HG02763 (cell line): ENCODE measurements at regions not wholly inside any gene's neighbourhood (a gene's known extent, or its start where the extent isn't known, plus 50 kb on each side); places are given as distances from the start of the nearest gene placed in this dataset.

Experiments
- ATAC-seq: cut with Tn5 transposase; IDR thresholded peaks from one replicate; pipeline ENCODE4 v1.9.1; 2021; ENCODE audit warnings: mild to moderate bottlenecking, moderate library complexity; ENCODE audit not compliant: unreplicated experiment

DNA sequence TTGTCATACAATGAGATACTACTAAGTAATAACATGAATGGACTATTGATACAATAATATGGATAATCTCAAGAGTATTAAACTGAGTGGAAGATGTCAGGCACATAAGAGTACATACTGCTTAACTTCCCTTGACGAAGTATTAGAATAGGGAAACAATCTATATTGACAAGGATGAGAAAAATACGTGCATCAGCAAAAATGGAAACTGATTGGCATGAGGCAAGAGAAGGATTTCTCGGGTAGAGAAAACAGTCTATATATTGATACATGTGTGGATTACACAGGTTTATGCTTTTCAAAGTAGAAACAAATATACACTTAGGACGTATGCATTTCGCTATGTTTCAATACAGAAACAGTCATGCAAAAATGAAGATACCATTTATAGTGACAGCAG lies 57.4 kb downstream of the PRR20E start:
- no peak for ATAC-seq

DNA sequence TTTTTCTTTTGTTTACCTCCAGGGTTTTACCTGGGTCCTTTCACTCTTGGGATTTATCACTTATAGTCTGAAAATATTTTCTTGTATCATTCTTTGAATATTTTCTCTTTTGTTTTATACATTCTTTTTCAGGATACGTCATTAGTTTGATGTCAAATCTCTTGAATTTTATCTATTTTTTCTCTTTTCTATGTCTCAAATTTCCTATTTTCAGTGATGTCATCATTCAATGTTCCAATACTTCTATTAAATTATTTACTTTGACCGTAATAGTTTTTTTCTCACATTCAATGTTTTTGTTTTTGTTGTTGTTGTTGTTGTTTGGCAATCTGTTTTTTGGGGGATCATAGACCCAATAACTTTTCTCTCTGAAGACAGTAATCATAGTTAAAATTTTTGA lies 83.5 kb downstream of the PRR20E start:
- no peak for ATAC-seq

DNA sequence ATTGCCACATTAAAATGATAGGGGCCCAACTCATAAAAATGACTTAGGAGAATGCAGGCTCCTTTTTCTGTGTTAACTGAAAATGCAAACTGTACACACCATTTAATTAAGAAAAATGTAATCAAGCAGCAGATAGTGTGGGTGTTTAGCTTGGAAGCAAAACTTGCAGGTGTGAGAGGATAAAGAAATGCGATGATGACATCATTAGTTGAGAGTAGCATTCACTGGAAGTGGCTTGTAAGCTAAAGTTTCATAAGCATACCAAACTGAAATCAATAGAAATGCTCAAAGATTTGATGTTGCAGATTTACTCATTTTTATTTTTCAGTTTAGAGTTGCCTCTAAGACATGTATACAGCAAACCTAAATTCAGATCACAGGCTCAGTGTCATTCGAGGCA lies 86.6 kb downstream of the PRR20E start:
- ATAC-seq, result no peak

DNA sequence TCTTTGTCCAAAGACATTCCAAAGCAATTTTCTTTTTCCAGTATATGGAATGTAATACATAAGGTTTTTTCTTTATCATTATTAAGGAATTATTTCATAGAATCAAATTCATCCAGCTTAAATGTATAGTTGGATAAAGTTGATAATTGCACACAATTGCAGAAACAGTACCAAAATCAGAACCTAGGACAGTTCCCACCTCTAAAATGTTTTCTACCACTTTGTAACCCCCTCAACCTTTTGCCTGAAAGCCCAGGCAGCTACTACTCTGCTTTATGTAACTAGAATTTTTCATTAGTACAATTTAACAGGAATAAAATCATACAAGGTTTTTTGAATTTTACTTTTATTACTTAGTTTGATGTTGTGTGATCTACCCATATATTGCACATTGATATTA lies 98.0 kb downstream of the PRR20E start:
- no peak for ATAC-seq

DNA sequence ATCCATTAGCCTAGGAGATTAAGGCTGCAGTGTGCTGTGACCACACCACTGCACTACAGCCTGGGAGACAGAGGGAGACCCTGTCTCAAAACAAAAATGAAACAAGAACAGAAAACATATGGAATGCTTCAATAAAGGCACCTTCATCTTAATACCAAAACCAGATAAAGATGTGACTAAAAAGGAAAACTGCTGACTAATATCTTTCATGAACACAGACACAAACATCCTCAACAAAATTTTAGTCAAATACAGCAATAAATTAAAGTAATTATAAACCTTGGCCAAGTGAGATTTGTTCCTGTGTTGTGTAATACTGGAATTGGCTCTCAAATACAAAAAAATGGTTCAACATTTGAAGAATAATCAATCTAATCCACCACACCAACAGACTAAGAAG lies 103.5 kb downstream of the PRR20E start:
- ATAC-seq, result no peak

DNA sequence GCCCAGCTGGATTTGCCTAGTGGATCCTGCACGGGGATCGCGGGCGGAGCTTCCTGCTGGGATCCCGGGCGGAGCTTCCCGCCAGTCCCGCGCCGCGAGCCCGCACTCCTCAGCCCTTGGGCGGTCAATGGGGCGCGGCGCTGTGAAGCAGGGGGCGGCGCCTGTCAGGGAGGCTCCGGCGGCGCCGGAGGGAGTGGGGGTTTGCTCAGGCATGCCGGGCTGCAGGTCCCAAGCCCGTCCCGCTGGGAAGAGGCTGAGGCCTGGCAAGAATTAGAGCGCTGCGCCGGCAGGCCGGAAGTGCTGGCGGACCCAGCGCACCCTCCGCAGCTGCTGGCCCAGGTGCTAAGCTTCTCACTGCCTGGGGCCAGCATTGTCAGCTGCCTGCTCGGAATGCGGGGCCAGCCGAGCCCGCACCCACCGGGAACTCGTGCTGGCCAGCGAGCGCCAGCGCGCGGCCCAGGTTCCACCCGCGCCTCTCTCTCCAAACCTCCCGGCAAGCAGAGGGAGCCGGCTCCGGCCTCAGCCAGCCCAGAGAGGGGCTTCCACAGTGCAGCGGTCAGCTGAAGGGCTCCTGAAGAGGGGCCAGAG lies 119.6 kb downstream of the PRR20E start:
- no peak for ATAC-seq

DNA sequence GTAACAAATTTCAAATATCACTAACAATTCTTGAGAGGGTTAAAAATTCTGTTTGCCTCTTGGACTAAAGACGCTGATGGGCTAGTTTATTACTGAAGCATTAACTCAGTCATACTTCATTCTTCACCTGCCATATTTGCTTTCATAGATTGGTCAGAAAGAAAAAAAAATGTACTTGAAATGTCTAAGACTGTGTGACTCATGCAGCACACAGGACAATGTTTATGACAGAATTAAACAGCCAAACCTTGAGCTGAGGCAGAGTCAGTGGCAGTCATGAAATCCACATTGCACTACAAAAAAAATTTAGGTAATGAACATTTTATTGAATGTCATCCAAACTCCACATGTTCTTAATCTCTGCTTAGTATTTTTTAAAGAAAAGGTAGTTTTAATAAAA lies 135.6 kb downstream of the PRR20E start:
- no peak for ATAC-seq

DNA sequence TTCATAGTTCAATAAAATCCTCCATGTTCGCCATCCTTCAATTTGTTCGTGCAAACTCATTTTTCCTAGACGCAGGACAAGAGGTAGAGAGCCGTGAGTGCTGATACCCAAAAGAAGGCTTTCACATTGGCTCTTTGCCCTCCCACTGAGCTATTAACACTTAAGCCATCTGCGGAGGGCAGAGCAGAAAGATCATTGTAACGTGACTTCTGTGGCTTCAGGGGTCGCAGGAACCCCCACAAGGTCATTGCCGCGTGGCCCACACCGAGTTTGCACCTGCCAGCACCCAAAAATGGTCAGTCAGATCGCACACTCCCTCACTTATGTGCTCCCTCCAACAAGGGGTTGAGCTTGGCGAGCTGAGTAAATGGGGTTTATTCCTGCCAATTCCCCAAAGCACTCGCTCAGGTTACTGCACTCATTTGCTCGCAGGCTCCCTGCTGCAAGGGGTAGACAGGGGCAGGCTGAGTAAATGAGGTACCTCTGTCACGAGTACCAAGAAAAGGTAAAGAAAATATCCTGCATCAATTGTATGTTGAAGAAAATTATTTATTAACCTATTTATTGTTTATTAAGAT lies 144.1 kb downstream of the PRR20E start:
- ATAC-seq, result no peak

DNA sequence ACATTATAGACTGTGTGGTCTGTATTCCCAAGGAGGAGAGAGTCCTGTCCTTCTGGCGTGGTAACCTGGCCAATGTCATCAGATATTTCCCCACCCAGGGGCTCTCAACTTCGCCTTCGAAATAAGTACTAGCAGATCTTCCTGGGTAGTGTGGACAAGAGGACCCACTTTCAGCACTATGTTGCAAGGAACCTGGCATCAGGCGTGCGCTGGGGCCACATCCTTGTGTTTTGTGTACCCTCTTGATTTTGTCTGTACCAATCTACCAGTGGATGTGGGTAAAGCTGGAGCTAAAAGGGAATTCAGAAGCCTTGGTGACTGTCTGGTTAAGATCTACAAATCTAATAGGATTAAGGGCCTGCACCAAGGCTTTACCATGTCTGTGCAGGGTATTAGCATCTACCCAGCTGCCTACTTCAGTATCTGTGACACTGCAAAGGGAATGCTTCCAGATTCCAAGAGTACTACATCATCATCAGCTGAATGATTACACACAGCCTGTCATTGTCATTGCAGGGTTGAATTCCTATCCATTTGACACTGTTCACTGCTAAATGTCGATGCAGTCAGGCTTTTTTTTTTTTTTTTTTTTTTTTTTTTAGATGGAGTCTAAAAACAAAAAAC lies 148.0 kb downstream of the PRR20E start:
- ATAC-seq, result no peak

DNA sequence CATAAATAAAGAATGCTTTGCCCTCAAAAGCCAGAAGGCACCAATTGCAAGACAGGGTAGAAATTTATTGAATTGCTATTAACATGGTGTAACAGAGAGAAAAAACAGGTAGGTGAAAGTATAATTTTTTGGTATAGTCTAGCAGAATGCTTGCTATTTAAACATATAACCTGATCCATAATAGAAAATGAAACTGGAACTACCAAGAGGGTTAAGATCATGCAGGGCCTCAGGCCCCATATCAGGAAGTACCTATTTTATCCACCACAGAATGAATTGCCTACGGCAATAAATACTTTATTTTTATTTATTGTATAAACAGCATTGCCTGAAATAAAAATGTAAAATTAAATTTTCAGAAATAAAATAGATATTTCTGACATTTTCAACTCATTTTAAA lies 159.5 kb downstream of the PRR20E start:
- ATAC-seq, result no peak

DNA sequence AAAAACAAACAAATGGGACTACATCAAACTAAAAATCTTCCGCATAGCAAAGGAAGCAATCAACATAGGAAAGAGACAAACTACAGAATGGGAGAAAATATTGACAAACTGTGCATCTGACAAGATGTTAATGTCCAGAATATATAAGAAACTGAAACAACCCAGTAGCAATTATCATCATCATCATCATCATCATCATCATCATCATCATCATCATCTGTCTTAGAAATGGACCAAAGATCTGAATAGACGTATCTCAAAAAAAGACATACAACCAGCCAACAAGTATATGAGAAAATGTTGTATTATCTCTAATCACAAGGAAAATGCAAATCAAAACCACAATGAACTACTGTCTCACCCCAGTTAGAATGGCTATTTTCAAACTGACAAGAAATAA lies 173.9 kb downstream of the PRR20E start:
- no peak for ATAC-seq

DNA sequence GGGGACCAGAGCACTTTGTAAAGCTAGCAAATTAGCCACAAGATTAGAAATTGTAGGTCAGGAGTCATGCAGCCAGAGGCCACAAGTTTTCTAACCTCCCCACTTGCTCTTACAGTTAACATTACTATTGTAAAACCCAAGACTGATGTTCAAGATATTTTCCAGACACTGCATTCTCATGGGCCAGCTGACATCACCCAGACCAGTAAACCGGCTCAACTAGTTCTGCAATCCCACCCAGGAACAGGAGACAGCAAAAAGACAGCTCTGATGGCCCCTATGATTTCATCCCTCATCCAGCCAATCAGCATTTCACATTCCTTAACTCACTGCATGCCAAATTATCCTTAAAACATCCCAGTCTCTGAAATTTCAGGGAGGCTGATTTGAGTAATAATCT lies 178.5 kb downstream of the PRR20E start:
- ATAC-seq, result no peak

DNA sequence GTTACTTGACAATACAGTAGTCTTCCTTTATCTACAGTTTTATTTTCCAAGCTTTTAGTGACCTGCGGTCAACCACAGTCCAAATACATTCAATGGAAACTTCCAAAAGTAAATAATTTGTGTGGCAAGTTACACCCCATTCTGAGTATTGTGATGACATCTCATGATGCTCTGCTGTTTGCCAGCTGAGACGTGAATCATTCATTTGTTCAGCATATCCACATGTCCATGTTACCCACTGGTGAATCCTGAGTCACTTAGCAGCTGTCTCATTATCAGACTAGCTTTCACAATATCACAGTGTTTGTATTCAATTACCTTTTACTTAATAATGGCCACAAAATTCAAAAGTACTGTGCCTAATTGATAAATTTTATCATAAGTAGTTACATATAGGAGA lies 179.8 kb downstream of the PRR20E start:
- no peak for ATAC-seq

DNA sequence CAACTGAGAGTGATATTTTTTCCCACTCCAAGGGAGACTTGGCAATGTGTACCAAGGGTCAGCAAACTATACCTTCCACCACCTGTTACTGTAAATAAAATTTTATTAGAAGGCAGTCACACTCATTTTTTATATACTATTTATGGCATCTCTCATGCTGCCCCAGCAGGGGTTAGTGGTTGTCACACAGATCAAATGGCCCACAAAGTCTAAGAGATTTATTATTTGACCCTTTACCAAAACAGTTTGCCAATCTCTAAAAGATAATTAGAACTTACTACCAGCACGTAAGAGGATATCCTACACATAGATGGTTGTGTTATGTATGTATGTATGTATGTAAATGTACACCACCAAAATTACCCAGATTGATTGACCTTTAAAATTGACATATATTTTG lies 185.1 kb downstream of the PRR20E start:
- no peak for ATAC-seq

DNA sequence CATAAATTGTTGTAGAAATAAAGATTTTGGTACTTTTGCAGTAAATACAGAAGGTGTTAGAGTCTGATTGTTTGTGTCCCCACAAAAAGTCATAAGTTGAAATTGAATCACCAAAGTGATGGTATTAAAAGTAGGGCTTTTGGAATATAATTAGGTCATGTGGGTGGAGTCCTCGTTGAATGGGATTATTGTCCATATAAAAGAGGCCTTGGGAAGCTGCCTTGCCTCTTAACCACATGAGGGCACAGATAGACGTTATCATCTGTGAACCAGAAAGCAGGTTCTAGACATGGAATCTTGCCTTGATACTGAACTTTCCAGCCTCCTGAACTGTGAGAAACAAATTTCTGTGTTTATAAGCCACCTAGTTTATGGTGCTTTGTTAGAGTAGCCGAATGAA lies 186.8 kb downstream of the PRR20E start:
- no peak for ATAC-seq

DNA sequence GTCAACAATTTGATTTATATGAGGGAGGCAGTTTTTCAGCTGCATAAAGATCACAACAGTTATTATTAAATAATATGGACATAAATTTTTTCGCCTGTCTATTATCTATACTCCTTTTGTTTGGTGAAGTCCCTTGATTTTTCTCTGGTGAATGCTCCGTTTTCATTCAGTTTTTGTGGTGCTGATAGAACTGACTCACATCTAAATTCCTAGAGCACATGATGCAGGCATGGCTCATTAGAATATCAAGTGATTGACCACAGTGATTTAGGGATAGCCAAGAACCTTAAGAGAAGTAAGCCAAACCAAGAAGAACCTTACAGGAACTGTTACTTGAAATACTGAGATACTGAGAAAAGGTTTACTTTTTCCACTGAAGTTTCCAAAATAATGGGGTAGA lies 208.9 kb downstream of the PRR20E start:
- no peak for ATAC-seq

DNA sequence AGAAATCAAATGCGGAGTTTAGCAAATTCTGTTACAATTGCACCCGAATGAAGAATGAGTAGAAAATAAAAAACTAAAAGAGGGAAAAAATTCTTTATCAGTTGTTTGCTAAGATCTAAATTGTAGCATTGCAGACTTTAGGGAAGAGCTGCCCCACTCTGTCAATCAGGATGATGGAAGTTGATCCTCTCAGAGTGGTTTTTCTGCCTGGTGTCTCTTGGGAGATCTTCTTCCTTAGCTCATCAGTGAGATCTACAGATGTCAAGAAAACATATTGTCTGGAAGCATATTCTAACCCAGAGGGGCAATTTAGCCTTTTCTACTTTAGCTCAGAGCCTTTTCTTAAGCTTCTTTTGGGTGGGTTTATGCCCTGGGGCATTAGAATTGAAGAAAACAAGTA lies 223.2 kb upstream of the PCDH17 start:
- ATAC-seq, result no peak

DNA sequence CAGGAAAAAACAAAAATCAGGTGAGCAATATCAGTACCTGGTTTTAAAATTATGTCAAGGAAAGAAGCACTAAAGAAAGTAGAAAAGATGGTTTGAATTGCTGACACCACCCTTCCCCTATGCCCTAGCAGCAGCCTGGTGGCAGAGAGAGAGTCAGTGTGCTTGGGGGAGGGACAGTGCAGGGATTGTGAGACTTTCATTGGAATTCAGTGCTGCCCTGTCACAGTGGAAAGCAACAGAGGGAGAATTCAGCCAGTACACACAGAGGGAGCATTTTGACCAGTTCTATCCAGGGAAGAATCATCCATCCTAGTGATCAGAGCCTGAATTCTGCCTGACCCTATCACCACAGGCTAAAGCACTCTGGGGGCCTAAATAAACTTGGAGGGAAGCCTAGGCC lies 222.4 kb upstream of the PCDH17 start:
- no peak for ATAC-seq

DNA sequence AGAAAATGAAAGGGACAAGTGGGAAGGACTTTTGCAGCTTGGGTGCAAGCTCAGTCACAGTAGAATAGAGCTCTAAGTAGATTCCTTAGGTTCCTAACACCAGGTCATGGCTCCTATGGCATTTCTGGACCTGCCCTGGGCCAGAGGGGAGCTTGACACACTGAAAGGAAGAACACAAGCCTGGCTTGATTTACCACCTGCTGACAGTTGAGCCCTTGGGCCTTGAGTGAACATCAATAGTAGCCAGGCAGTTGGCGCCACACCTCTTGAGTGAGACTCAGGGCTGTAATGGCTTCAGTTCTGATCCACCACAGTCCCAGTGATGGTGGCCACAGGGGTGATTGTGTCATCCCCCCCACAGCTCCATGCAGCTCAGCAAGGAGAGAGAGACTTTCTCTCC lies 221.9 kb upstream of the PCDH17 start:
- ATAC-seq, result no peak

DNA sequence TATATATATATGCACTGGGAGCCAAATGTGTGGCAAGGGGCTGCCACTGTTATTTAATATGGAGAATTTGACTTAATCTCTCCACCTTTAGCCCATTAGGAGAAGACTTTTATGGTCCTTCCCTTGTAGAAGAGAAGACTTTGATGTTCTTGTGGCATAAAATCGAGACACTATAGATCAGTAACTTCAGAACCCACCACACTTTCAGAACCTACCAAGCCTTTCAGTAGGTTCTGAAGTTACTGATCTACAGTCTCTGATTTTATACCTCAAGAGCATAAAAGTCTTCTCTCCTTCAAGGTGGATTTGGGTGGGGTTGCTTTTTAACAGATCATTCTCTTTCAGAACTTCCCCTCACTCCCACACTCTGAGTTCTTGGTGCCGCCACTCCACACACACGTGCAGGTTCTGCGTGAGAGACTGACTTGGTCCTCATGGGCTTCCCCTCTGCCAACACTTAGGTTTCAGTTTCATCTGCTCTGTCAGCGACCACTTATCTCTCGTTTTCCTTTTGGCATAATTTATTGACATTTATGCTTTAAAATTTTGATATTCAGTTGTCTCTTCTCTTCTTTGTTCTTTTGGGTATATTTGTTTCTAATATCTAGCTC lies 213.4 kb upstream of the PCDH17 start:
- ATAC-seq, result peak; percentile 61

DNA sequence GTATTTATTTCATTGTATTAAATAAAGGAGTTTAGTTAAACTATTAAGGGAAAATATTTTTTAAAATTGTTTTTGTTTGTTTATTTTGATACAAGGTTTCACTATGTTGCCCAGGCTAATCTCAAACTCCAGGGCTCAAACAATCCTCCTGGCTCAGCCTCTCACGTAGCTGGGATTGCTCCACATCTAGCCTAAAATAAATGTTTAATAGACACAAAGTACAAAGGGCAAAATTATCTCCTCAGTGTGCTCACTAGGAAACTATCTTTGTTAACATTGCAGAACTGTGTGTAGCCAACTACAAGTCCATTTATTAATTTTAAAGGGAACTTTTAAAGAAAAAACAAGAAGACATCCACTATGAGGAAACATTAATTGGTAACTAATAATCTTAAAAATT lies 207.2 kb upstream of the PCDH17 start:
- ATAC-seq, result no peak

DNA sequence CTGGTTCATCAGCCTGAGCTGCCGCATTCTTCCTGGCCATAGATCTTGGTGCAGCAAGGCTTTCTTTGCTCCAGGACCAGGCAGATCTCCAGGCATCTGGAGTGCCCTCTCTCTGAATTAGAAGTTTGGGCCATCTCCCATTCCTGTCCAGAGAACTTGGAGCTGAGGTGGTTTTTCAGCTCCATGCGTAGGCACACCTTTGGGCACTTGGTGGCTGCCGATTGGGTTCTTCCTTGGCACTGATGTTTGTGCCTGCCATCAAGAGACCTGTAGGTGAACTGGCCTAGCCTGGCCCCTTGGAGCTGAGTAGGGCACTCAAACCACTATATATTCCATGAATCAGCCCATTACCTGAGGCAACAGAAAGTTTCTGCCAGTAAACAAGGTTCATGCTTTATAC lies 206.0 kb upstream of the PCDH17 start:
- ATAC-seq, result no peak

DNA sequence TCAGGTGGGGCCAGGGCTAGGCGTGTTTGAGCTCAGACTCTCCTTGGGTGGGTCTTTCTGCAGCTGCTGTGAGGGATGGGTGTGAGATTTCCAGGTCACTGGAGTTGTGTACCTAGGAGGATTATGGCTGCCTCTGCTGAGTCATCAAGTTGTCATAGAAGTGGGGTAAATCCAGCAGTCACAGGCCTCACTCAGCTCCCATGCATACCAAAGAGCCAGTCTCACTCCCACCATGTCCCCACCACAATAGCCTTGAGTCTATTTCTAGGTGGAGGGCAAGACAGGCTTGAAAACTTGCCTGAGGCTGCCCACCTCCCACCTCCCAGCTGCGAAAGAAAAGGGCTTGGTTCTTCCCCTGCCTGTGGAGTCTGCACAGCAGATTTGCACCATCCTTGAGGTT lies 194.0 kb upstream of the PCDH17 start:
- ATAC-seq, result no peak
